IMR-90 (cell line): ENCODE measurements at regions not wholly inside any gene's neighbourhood (a gene's known extent, or its start where the extent isn't known, plus 50 kb on each side); places are given as distances from the start of the nearest gene placed in this dataset.

Source experiments
- ATAC-seq: fragments of 200-7000 bp; cut with Tn5 transposase; 2 replicates; pipeline ENCODE4 v1.9.1; 2020; ENCODE audit warnings: low read depth, mild to moderate bottlenecking, moderate library complexity
- BruUV-seq: library from RNA; stranded (reverse); fragments of 400-500 nt; replicated peaks from 2 replicates; lab custom pipeline; 2021; lab: Mats Ljungman, UMichigan
- CTCF ChIA-PET: fragments of 300-600 bp; formaldehyde crosslinking; extraction: SDS; loops from one replicate; lab custom pipeline; 2021; ENCODE audit warnings: antibody characterized with exemption; lab: Yijun Ruan, JAX
- POLR2A ChIA-PET: fragments of 300-600 bp; sonication (Branson Sonifier 250); formaldehyde crosslinking; loops from one replicate; lab custom pipeline; 2022; ENCODE audit warnings: antibody characterized with exemption; ENCODE audit not compliant: unreplicated experiment; lab: Charles Lee
- DNase-seq: peaks from one replicate; pipeline ENCODE4 v3.0.0; 2013
- H2AFZ ChIP-seq: replicated peaks from 2 replicates; pipeline ENCODE3; 2013; ENCODE audit warnings: low read length, mild to moderate bottlenecking; ENCODE audit not compliant: poor library complexity
- H2AK5ac ChIP-seq: 2 replicates; pipeline ENCODE4 v1.6.1; 2013; ENCODE audit warnings: low read depth, low read length, inconsistent platforms
- H2AK9ac ChIP-seq: replicated peaks from 2 replicates; pipeline ENCODE3; 2013; ENCODE audit warnings: mild to moderate bottlenecking, low read depth, low read length, moderate library complexity; ENCODE audit not compliant: poor library complexity
- H2BK120ac ChIP-seq: 2 replicates; pipeline ENCODE4 v1.6.1; 2013; ENCODE audit warnings: low read depth, low read length, inconsistent platforms
- H2BK15ac ChIP-seq: 3 replicates; pipeline ENCODE4 v1.6.1; 2013; ENCODE audit warnings: low read depth, low read length, inconsistent platforms
- H2BK20ac ChIP-seq: 2 replicates; pipeline ENCODE4 v1.6.1; 2013; ENCODE audit warnings: low read depth, mild to moderate bottlenecking, inconsistent platforms, low read length, moderate library complexity
- H2BK5ac ChIP-seq: 2 replicates; pipeline ENCODE4 v1.6.1; 2013; ENCODE audit warnings: mild to moderate bottlenecking, low read depth, low read length, inconsistent platforms; ENCODE audit not compliant: poor library complexity, severe bottlenecking
- H3K14ac ChIP-seq: replicated peaks from 2 replicates; pipeline ENCODE4 v1.6.1; 2013; ENCODE audit warnings: low read depth, low read length, inconsistent platforms
- H3K18ac ChIP-seq: 2 replicates; pipeline ENCODE4 v1.6.1; 2013; ENCODE audit warnings: low read depth, low read length, control low read depth
- H3K23ac ChIP-seq: 2 replicates; pipeline ENCODE4 v1.6.1; 2013; ENCODE audit warnings: low read depth, low read length, inconsistent platforms
- H3K27ac ChIP-seq: 2 replicates; pipeline ENCODE4 v1.5.1; 2013; ENCODE audit warnings: mild to moderate bottlenecking, control low read depth, low read length; ENCODE audit not compliant: insufficient read depth
- H3K27me3 ChIP-seq: 2 replicates; pipeline ENCODE4 v1.6.1; 2013; ENCODE audit warnings: low read length; ENCODE audit not compliant: control insufficient read depth, insufficient read depth
- H3K36me3 ChIP-seq: 2 replicates; pipeline ENCODE4 v1.6.1; 2013; ENCODE audit warnings: low read length, mixed read lengths; ENCODE audit not compliant: control insufficient read depth, insufficient read depth
- H3K4ac ChIP-seq: 2 replicates; pipeline ENCODE4 v1.6.1; 2013; ENCODE audit warnings: low read depth, low read length, inconsistent platforms
- H3K4me1 ChIP-seq: 2 replicates; pipeline ENCODE4 v1.6.1; 2013; ENCODE audit warnings: low read length, mixed read lengths; ENCODE audit not compliant: control insufficient read depth, insufficient read depth
- H3K4me2 ChIP-seq: 2 replicates; pipeline ENCODE4 v1.6.1; 2013; ENCODE audit warnings: low read depth, mild to moderate bottlenecking, control low read depth, low read length, moderate library complexity
- H3K4me3 ChIP-seq: 2 replicates; pipeline ENCODE4 v1.5.1; 2013; ENCODE audit warnings: low read depth, mild to moderate bottlenecking, control low read depth, low read length, moderate library complexity; ENCODE audit not compliant: insufficient read depth
- H3K56ac ChIP-seq: 2 replicates; pipeline ENCODE4 v1.6.1; 2013; ENCODE audit warnings: low read length, inconsistent platforms; ENCODE audit not compliant: insufficient read depth; ENCODE audit errors: extremely low read depth
- H3K79me1 ChIP-seq, 2 experiments: 2 replicates each; pipeline ENCODE4 v1.6.1; 2013; ENCODE audit warnings: low read length in 2 of 2, inconsistent platforms in 1 of 2, low read depth in 1 of 2
- H3K9ac ChIP-seq: 2 replicates; pipeline ENCODE4 v1.6.1; 2013; ENCODE audit warnings: low read depth, low read length, control low read depth
- H3K9me1 ChIP-seq: 2 replicates; pipeline ENCODE4 v1.6.1; 2013; ENCODE audit warnings: low read length, inconsistent platforms; ENCODE audit not compliant: insufficient read depth
- H3K9me3 ChIP-seq: 2 replicates; pipeline ENCODE4 v1.6.1; 2013; ENCODE audit warnings: low read length; ENCODE audit not compliant: control insufficient read depth, insufficient read depth
- H4K20me1 ChIP-seq: 2 replicates; pipeline ENCODE4 v1.6.1; 2013; ENCODE audit warnings: low read length, inconsistent platforms; ENCODE audit not compliant: insufficient read depth
- H4K5ac ChIP-seq: 2 replicates; pipeline ENCODE4 v1.6.1; 2013; ENCODE audit warnings: mild to moderate bottlenecking, low read depth, low read length, control low read depth
- H4K8ac ChIP-seq, 2 experiments: 2 replicates each; pipeline ENCODE4 v1.6.1; 2013; ENCODE audit warnings: low read depth in 2 of 2, low read length in 2 of 2, control low read depth in 1 of 2, inconsistent platforms in 1 of 2
- H4K91ac ChIP-seq: 2 replicates; pipeline ENCODE4 v1.6.1; 2013; ENCODE audit warnings: low read depth, low read length, inconsistent platforms; ENCODE audit not compliant: insufficient read depth
- BHLHE40 ChIP-seq: fragments of 150-350 bp; IDR thresholded peaks from 2 replicates; pipeline ENCODE4 v1.6.1; 2016; ENCODE audit warnings: mild to moderate bottlenecking, low read depth, low read length
- CEBPB ChIP-seq: IDR thresholded peaks from 2 replicates; pipeline ENCODE4 v1.6.1; 2012; ENCODE audit warnings: low read depth, low read length, improper control_type of control experiment
- CHD1 ChIP-seq: IDR thresholded peaks from 2 replicates; pipeline ENCODE4 v1.6.1; 2012; ENCODE audit warnings: low read depth, low read length, improper control_type of control experiment
- CTCF ChIP-seq: conservative IDR thresholded peaks from 2 replicates; pipeline ENCODE4 v1.5.1; 2012; ENCODE audit warnings: mild to moderate bottlenecking, low read depth, low read length, improper control_type of control experiment
- ELK1 ChIP-seq: fragments of 150-350 bp; IDR thresholded peaks from 2 replicates; pipeline ENCODE4 v1.6.1; 2016; ENCODE audit warnings: low read depth, mild to moderate bottlenecking, low read length, moderate library complexity, borderline replicate concordance
- FOS ChIP-seq: fragments of 150-350 bp; IDR thresholded peaks from 2 replicates; pipeline ENCODE4 v1.6.1; 2016; ENCODE audit warnings: low read depth, low read length
- MAFK ChIP-seq: IDR thresholded peaks from 2 replicates; pipeline ENCODE4 v1.6.1; 2012; ENCODE audit warnings: low read depth, low read length, improper control_type of control experiment
- MAZ ChIP-seq: IDR thresholded peaks from 2 replicates; pipeline ENCODE4 v1.6.1; 2012; ENCODE audit warnings: low read depth, mild to moderate bottlenecking, low read length, improper control_type of control experiment, moderate library complexity, borderline replicate concordance
- MXI1 ChIP-seq: IDR thresholded peaks from 2 replicates; pipeline ENCODE4 v1.6.1; 2012; ENCODE audit warnings: low read depth, mild to moderate bottlenecking, low read length, moderate library complexity, borderline replicate concordance
- NFE2L2 ChIP-seq: fragments of 150-350 bp; IDR thresholded peaks from 2 replicates; pipeline ENCODE4 v1.6.1; 2016; ENCODE audit warnings: low read depth, mild to moderate bottlenecking, low read length
- POLR2A ChIP-seq: IDR thresholded peaks from 2 replicates; pipeline ENCODE4 v1.6.1; 2012; ENCODE audit warnings: mild to moderate bottlenecking, low read depth, low read length
- RAD21 ChIP-seq: IDR thresholded peaks from 2 replicates; pipeline ENCODE4 v1.6.1; 2012; ENCODE audit warnings: low read length, improper control_type of control experiment
- RCOR1 ChIP-seq: IDR thresholded peaks from 2 replicates; pipeline ENCODE4 v1.6.1; 2012; ENCODE audit warnings: mild to moderate bottlenecking, low read length, improper control_type of control experiment; ENCODE audit not compliant: insufficient replicate concordance
- RFX5 ChIP-seq: IDR thresholded peaks from 2 replicates; pipeline ENCODE4 v1.8.0; 2012; ENCODE audit warnings: low read depth, mild to moderate bottlenecking, low read length, moderate library complexity
- SMC3 ChIP-seq: fragments of 150-350 bp; IDR thresholded peaks from 2 replicates; pipeline ENCODE4 v1.6.1; 2016; ENCODE audit warnings: low read depth, mild to moderate bottlenecking, antibody characterized with exemption, low read length, moderate library complexity
- WGBS, 2 experiments: methylation state at CpG; one replicate each; pipeline versions ENCODE4 v1.1.5 to v1.1.7; 2013; ENCODE audit warnings: missing lambda C conversion rate in 2 of 2; ENCODE audit not compliant: insufficient read length in 1 of 2; ENCODE audit errors: extremely low coverage in 2 of 2; 5-methylcytosine and 5-hydroxymethylcytosine counted together
- dilution Hi-C: fragments of 300-500 bp; cut with HindIII; formaldehyde crosslinking; loops from one replicate; pipeline ENCODE4 v1.14.3; 2018; ENCODE audit warnings: low sequenced_read_pairs; ENCODE audit not compliant: unreplicated experiment
- in situ Hi-C: fragments of 300-500 bp; cut with MboI; formaldehyde crosslinking; loops from 3 replicates; pipeline ENCODE4 v1.14.3; 2019; ENCODE audit warnings: low sequenced_read_pairs, inconsistent platforms, mixed read lengths
- intact Hi-C: fragments of 100-400 bp; cut with micrococcal nuclease; formaldehyde crosslinking; loops from 2 replicates; pipeline ENCODE4 v1.10.0; 2022

GRCh38 chr7:24483804-24484203, 89.4 kb upstream of the PALS2 start:
- H3K79me1 ChIP-seq, result no peaks in the 10 kb centered on the region
- H4K20me1 ChIP-seq, result no peaks in the 10 kb centered on the region
- no peak overlapping the region for H3K23ac ChIP-seq
- ChIA-PET CTCF (no interaction called here), POLR2A (no interaction called here)
- H3K27me3 ChIP-seq, result peaks cover 3% of the 10 kb centered on the region; the same call in 1 of the 2 replicates
- H2BK120ac ChIP-seq, result no peak overlapping the region
- no peak overlapping the region for H2AK5ac ChIP-seq
- dilution Hi-C loops, result no loop called here
- H3K36me3 ChIP-seq, result no peaks in the 10 kb centered on the region
- intact Hi-C loops, result no loop called here
- no CpG with 5 or more reads among the region's 2 CpGs for WGBS, 2 experiments
- no peak for ATAC-seq
- H2BK5ac ChIP-seq, result no peak overlapping the region
- no peak overlapping the region for H3K56ac ChIP-seq
- H4K8ac ChIP-seq, result no peak overlapping the region
- no peak for TF ChIP-seq MAFK
- TF ChIP-seq ELK1, result no peak
- no peak for TF ChIP-seq MAZ
- TF ChIP-seq CEBPB, result no peak
- no peak for TF ChIP-seq FOS
- no peak for TF ChIP-seq CTCF
- TF ChIP-seq RCOR1, result no peak
- no peak for TF ChIP-seq CHD1
- no peak for TF ChIP-seq MXI1
- TF ChIP-seq SMC3, result no peak
- no peak for TF ChIP-seq POLR2A
- TF ChIP-seq BHLHE40, result no peak
- no peak for TF ChIP-seq NFE2L2
- no peak for TF ChIP-seq RAD21
- TF ChIP-seq RFX5, result no peak
- no peak overlapping the region for H4K5ac ChIP-seq
- no peak overlapping the region for H2BK20ac ChIP-seq
- no peak for DNase-seq
- no peak overlapping the region for H3K4ac ChIP-seq
- H3K9me3 ChIP-seq, result no peaks in the 10 kb centered on the region
- H3K9me1 ChIP-seq, result no peaks in the 10 kb centered on the region
- H2AFZ ChIP-seq, result no peak overlapping the region
- no peak overlapping the region for H3K9ac ChIP-seq
- BruUV-seq, result no TSS peak
- in situ Hi-C loops, result no loop called here
- no peak overlapping the region for H4K91ac ChIP-seq
- H2AK9ac ChIP-seq, result no peak overlapping the region
- H3K4me3 ChIP-seq, result no peak overlapping the region
- no peak overlapping the region for H2BK15ac ChIP-seq
- H3K27ac ChIP-seq, result no peak overlapping the region
- no peak overlapping the region for H3K18ac ChIP-seq
- 0 out of 2 replicates have a peak, but pooled peaks cover under 1% of the 10 kb centered on the region for H3K4me1 ChIP-seq
- no peak overlapping the region for H3K4me2 ChIP-seq
- no peak overlapping the region for H3K14ac ChIP-seq
